Mucosa of descending colon (tissue), 3 donors: ENCODE measurements at regions not wholly inside any gene's neighbourhood (a gene's known extent, or its start where the extent isn't known, plus 50 kb on each side); places are given as distances from the start of the nearest gene placed in this dataset.

Experiments used
- ATAC-seq: fragments of 200-7000 bp; cut with Tn5 transposase; one replicate; pipeline ENCODE4 v1.9.1; 2020; ENCODE audit warnings: mild to moderate bottlenecking, moderate library complexity
- DNase-seq, 3 donors: peaks; one replicate each; pipeline ENCODE4 v3.0.0-alpha.2; 2020
- H3K36me3 ChIP-seq: fragments of 200-600 bp; one replicate; pipeline ENCODE4 v1.8.0; 2021; ENCODE audit warnings: low read depth, mild to moderate bottlenecking
- H3K4me1 ChIP-seq: fragments of 200-600 bp; one replicate; pipeline ENCODE4 v1.8.0; 2021; ENCODE audit warnings: low read depth, mild to moderate bottlenecking
- H3K4me3 ChIP-seq: fragments of 200-600 bp; one replicate; pipeline ENCODE4 v1.8.0; 2021; ENCODE audit warnings: mild to moderate bottlenecking
- H3K9me3 ChIP-seq: fragments of 200-600 bp; one replicate; pipeline ENCODE4 v1.8.0; 2021; ENCODE audit warnings: mild to moderate bottlenecking
- intact Hi-C, 2 donors: fragments of 100-400 bp; cut with DNase I in 1 of 2; cut with micrococcal nuclease in 1 of 2; formaldehyde crosslinking; loops; one replicate each; pipeline versions ENCODE4 v1.11.0 to v1.11.1; 2022; cut with DNase I, micrococcal nuclease
- TF ChIP-seq, protein P1 (sequence below): fragments of 200-600 bp; IDR thresholded peaks from one replicate; pipeline ENCODE4 v1.8.0; 2022; ENCODE audit warnings: antibody characterized with exemption, mild to moderate bottlenecking
- donor health status: DM: no; HTN: no; CAD: no; lungs with moderate emphysema.
- donor health status: DM: no; HTN: no; CAD: no.
- donor health status: DM: no; HTN: yes; CAD: no.

DNA sequence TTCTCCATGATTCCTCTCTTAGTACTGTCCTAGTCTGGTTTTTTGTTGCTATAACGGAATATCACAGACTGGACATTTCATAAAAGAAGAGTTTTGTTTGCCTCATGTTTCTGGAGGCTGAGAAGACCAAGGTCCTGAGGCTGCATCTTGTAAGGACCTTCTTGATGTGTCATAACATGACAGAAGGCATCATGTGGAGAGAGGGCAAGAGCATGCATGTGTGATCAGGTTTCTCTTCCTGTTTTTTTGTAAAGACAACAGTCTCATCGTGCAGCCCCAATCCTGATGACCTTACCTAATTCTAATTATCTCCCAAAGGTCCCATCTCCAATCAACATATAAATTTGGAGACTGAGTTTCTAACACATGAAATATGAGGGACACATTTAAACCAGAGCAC lies 108.4 kb downstream of the MSX2 start:
- Histone ChIP-seq H3K36me3 (no peaks in the 10 kb centered on the region), H3K4me3 (no peak overlapping the region), H3K9me3 (no peaks in the 10 kb centered on the region), H3K4me1 (no peaks in the 10 kb centered on the region)
- DNase-seq (no peak), ATAC-seq (no peak)
- intact Hi-C loops: no loop called here
- TF ChIP-seq, protein P1, sequence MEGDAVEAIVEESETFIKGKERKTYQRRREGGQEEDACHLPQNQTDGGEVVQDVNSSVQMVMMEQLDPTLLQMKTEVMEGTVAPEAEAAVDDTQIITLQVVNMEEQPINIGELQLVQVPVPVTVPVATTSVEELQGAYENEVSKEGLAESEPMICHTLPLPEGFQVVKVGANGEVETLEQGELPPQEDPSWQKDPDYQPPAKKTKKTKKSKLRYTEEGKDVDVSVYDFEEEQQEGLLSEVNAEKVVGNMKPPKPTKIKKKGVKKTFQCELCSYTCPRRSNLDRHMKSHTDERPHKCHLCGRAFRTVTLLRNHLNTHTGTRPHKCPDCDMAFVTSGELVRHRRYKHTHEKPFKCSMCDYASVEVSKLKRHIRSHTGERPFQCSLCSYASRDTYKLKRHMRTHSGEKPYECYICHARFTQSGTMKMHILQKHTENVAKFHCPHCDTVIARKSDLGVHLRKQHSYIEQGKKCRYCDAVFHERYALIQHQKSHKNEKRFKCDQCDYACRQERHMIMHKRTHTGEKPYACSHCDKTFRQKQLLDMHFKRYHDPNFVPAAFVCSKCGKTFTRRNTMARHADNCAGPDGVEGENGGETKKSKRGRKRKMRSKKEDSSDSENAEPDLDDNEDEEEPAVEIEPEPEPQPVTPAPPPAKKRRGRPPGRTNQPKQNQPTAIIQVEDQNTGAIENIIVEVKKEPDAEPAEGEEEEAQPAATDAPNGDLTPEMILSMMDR: no peak

DNA sequence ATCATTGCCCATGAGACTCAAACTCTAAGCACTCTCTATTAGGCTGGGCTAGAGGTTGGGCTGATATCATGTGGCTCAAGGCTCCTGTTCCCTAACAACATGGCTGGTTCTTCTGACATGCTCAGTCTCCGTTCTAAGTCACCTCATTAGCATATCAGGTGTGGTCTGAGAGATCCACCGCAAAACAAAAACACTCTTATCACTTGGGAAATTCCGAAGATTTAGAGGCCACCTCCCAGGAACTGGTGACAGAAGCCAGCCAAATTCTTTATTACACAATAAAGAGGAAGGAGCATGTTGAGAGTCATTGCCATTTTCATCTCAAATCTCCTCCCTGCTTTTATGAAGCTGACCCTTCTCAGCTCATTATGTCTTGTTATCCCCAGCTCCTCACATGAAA lies 107.6 kb downstream of the MSX2 start:
- ATAC-seq: no peak
- no peaks in the 10 kb centered on the region for H3K4me1 ChIP-seq
- no peaks in the 10 kb centered on the region for H3K9me3 ChIP-seq
- TF ChIP-seq, protein P1: no peak
- no peaks in the 10 kb centered on the region for H3K36me3 ChIP-seq
- intact Hi-C loops: no loop called here
- H3K4me3 ChIP-seq: no peak overlapping the region
- no peak for DNase-seq

DNA sequence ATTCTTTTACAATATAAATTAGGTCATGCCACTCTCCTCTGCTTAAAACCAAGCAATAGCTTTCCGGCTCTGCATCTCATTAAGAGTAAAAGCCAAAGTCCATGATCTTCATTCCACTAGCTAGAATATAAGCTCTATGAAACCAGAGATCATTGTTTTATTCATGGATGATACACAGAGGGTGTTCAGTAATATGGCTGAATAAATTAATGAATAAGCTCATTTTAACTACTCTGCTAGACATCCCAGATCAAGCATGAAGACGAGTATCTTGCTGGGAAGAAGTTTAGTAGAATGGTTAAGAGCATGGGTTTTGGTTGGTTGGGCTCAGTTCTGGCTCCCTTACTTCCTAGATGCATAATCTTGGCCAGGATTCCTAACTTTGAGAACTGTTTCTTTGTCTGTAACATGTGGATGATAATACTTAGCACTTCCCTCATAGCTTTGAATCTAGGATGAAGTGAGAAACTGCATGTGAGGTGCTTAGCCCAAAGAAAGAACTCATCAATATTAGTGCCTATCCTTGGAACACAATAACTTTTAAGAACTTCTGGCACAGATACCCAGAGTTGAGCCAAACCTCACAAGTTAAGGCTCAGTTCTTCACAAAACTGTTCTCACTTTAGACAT lies 106.8 kb downstream of the MSX2 start:
- no peaks in the 10 kb centered on the region for H3K36me3 ChIP-seq
- H3K4me1 ChIP-seq: no peaks in the 10 kb centered on the region
- H3K4me3 ChIP-seq: no peak overlapping the region
- DNase-seq (no peak), ATAC-seq (no peak)
- intact Hi-C loops: no loop called here
- TF ChIP-seq, protein P1: no peak
- H3K9me3 ChIP-seq: no peaks in the 10 kb centered on the region

DNA sequence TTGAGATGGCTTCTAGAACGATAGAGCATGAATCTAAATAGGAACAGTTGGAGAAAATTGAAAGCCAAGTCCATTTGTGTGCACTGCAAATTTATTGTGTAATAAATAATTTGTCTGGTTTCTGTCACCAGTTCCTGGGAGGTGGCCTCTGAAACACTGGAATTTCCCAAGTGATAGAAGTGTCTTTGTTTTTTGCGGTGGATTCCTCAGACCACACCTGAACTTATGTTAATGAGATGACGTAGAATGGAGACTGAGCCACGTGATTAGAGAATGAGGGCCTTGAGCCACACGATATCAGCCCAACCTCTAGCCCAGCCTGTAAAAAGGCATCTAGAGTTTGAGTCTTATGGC lies 105.1 kb downstream of the MSX2 start:
- no peaks in the 10 kb centered on the region for H3K9me3 ChIP-seq
- ATAC-seq (no peak), DNase-seq (no peak)
- intact Hi-C loops: no loop called here
- H3K4me1 ChIP-seq: no peaks in the 10 kb centered on the region
- no peaks in the 10 kb centered on the region for H3K36me3 ChIP-seq
- no peak overlapping the region for H3K4me3 ChIP-seq
- TF ChIP-seq, protein P1: no peak

DNA sequence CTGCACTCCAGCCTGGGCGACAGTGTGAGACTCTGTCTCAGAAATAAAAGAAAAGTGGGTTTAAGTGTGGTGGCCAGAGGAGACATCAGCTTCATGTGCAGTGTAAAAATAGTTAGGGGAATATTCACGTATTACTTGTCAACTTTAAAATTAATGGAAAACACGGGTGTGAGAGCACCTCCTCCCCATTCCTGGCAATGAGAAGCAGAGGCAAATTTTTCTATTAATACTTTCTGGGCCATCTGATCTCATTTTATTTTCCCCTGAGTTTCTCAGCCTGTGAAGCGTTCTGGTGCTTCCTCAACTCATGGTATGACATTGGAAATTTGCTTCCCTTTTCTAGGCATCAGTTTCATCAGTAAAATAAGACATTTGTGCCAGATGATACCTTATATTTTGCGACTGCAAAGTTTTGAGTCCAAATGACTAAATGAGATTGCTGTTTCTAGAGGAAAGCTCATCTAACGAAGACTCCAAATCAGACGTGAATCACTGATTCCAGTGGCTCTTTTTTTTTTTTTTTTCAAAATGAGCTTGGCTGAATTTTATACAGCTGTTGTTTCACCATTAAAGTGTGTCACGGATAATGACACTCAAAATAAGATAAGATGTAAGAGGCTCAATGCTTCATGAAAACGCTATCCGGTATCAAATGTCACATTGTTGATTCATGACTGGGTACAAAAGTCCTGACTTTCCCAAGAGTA lies 104.6 kb downstream of the MSX2 start:
- TF ChIP-seq, protein P1: no peak
- no peaks in the 10 kb centered on the region for H3K36me3 ChIP-seq
- intact Hi-C loops: no loop called here
- H3K4me1 ChIP-seq: no peaks in the 10 kb centered on the region
- DNase-seq (no peak), ATAC-seq (no peak)
- no peaks in the 10 kb centered on the region for H3K9me3 ChIP-seq
- no peak overlapping the region for H3K4me3 ChIP-seq
